GM18508 (cell line): ENCODE measurements at regions not wholly inside any gene's neighbourhood (a gene's known extent, or its start where the extent isn't known, plus 50 kb on each side); places are given as distances from the start of the nearest gene placed in this dataset.

Experiments used
- ATAC-seq: cut with Tn5 transposase; IDR thresholded peaks from one replicate; pipeline ENCODE4 v1.9.1; 2021; ENCODE audit warnings: moderate number of reproducible peaks; ENCODE audit not compliant: insufficient read depth, unreplicated experiment

GRCh38 chr13:50677687-50678463 is 165.6 kb downstream of the DLEU7 start:
- ATAC-seq, result no peak

GRCh38 chr13:50678464-50679162 is 164.9 kb downstream of the DLEU7 start:
- ATAC-seq, result no peak

DNA sequence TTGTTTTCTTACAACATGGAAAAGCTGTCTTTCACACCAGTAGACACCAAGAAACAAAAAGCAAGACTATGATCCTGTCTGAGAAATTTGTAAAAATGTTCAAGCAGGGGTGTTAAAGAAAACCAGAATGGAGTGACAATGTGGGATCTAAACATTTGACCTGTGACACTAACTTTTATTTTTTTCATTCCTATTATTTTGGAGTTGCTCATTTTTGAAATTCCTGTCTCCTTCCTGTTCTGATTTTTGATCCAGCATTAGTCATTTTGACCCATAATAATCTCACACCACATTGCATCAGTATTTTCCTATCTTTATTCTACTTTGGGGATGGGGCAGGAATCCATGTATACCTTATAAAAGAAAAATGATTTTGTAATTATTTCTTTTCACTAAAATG is 164.2 kb downstream of the DLEU7 start:
- ATAC-seq, result no peak

DNA sequence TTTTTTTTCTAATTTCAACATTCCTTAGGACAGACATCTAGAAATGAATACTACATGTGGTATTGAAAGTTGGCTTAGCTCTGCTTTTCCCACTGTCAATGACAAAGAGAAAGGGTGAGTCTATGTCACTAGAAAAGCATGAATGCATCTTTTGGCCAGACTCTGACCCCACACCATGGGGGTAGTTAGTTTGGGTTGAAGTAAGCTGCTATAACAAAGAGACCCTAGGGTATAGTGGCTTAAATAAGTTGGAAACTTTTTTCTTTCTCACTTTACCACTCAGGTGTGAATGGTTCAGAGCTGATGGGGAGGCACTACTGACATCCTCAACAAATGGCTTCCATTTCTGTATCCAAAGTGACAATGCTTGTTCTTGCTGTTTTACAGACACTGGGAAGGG is 161.5 kb downstream of the DLEU7 start:
- ATAC-seq, result no peak

- no peak for ATAC-seq
Observed at GRCh38 chr13:50682966-50683365, 160.5 kb downstream of the DLEU7 start.

- ATAC-seq, result no peak
Observed at GRCh38 chr13:50684366-50684765, 159.1 kb downstream of the DLEU7 start.

DNA sequence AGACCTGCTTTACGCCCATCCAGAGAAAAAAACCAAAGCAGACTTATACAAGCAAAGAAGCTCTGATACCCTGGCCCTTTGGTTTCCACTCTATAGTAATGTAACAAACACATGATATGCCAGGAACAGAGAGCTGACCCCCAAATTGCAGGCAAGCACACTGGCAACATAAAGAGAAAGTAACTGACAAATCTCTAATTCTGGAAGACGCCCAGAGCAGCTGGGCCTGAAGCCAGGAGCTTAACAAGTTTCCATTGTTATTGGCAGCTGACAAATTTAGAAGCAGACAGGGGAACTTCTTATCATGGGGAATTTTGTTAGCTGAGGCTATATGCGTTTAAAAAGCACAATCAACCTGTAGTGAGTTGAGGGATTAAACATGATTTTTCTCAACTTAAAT is 158.0 kb downstream of the DLEU7 start:
- ATAC-seq, result no peak

DNA sequence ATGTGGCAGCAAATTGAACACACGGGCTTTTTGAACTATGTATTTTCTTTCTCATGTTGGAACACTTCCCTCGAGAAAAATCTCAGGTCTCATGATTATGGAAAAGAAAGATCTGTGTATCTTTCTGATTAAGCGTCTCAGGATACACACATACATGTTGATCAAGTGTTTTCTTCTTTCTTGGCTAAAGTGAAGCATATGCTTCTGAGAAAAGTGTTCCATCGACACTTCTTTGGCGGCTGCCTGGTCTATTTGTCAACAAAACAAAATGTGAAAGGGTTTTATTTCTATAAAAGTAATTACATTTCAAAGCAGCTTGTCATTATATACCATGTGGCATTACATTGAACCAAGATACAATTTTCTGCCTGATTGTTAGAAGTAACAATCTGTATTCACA is 157.5 kb downstream of the DLEU7 start:
- no peak for ATAC-seq

DNA sequence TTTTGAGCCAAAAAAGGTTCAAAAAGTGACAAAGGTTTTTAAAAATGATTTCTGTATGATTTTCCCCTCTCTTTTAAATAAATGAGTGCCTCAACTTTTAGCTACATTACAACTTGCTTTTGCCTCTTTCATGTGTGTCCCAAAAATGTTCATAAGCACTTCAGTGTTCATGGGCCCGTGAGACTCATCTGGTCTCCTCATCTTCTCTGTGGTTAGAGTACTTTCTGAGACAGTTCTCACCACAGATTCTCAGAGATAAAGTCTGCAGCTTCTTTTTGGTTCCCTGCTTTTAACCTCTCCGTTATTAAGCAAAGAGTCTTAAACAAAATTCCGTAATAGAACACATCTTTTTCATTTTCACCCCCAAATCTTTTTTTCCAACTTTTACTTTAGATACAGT is 156.9 kb downstream of the DLEU7 start:
- no peak for ATAC-seq

- ATAC-seq, result no peak
Observed at GRCh38 chr13:50687545-50687944, 155.9 kb downstream of the DLEU7 start.

GRCh38 chr13:50690006-50690405 is 153.5 kb downstream of the DLEU7 start:
- ATAC-seq, result no peak

DNA sequence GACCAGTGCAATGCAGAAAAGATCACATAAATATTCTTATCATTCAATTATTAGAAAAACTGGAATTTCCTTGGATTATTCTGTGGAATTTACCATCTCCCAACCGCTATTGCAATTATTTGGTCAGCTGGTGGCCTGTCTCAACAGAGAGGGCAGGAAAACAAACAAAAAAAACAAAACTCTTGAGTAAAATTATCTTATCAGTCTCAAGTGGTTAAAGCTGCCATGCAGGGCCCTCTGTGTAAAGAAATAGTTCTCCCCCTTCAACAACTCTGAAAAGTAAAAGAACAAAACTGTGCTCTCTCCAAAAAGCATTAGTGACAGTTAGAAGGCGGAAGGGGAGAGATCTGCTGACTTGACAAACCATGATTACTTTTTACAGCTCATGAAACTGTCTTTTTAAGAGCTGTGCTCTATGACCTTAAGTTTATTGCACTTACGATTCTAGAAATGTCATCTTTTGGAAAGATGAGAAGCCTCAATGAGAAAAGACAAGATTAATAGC is 152.3 kb downstream of the DLEU7 start:
- ATAC-seq, result no peak

GRCh38 chr13:50691681-50692263 is 151.7 kb downstream of the DLEU7 start:
- ATAC-seq, result no peak

- ATAC-seq, result no peak
Observed at GRCh38 chr13:50692396-50692915, 151.0 kb downstream of the DLEU7 start.

DNA sequence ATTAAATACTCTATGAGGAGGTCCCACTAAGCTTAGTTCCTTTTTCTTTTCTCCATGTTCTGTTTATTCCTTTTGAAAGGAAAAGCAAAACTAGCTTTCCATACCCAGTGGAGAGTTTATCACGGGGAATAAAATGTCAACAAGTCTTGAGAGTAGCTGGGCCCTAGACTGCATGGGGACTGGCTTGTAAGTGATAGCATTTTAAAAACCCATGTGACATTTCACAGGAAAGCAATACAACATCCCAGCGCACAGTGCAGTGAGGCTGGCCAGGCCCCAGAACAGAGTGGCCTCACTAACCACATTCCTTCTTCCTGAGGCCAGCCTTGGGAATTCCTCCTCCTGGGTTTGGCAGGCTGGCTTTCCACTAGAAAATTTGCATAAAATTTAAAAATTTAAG is 149.8 kb downstream of the DLEU7 start:
- no peak for ATAC-seq

- ATAC-seq, result no peak
Observed at GRCh38 chr13:50697746-50698539, 145.5 kb downstream of the DLEU7 start.

GRCh38 chr13:50699874-50700663 is 143.4 kb downstream of the DLEU7 start:
- ATAC-seq, result no peak

GRCh38 chr13:50700664-50701305 is 142.7 kb downstream of the DLEU7 start:
- ATAC-seq, result no peak

DNA sequence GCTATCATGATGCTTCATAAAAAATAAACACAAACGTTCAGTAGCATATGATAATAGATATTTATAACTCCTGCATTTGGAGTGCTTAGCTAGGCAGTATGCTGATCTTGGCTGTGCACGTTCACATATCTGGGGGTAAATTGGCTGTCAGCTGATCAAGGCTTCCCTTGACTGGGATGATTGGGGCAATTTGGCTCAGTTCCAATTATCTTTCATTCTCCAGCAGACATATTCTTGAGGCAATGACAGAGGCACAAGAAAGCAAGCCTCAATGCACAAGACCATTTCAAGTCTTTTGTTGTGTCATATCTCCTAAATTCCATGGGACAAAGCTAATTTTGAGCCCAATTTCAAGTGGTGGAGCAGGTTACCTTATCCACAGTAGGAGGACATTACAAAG is 142.0 kb downstream of the DLEU7 start:
- ATAC-seq, result no peak
